ENCODE measurements at regions not wholly inside any gene's neighbourhood (a gene's known extent, or its start where the extent isn't known, plus 50 kb on each side); places are given as distances from the start of the nearest gene placed in this dataset.
A peak's percentile ranks its signal among the peaks of the same experiment; 100 is the strongest.

DNA sequence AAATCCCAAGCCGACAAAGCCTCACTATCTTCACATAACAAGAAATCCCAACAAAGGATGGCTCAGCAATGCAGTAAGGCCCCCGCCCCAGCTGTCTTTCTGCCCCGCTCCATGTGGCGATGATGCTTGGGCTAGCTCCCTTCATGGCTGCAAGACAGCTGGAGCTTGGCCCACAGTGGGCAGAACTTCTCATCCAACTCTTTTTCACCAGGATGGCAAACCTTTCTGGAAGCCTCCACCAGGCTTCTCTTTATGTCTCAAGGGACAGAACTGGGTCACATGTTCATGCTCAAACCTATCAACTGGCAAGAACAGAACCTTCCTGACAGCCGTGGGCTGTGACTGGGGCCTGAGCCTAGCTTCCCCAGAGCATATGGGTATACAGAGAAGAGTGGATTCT, 260.5 kb upstream of the MKLN1 start:
- H3K4me3 ChIP-seq (ENCODE audit: low read depth, low read length): no peak overlapping the region
- TF ChIP-seq, protein P1, sequence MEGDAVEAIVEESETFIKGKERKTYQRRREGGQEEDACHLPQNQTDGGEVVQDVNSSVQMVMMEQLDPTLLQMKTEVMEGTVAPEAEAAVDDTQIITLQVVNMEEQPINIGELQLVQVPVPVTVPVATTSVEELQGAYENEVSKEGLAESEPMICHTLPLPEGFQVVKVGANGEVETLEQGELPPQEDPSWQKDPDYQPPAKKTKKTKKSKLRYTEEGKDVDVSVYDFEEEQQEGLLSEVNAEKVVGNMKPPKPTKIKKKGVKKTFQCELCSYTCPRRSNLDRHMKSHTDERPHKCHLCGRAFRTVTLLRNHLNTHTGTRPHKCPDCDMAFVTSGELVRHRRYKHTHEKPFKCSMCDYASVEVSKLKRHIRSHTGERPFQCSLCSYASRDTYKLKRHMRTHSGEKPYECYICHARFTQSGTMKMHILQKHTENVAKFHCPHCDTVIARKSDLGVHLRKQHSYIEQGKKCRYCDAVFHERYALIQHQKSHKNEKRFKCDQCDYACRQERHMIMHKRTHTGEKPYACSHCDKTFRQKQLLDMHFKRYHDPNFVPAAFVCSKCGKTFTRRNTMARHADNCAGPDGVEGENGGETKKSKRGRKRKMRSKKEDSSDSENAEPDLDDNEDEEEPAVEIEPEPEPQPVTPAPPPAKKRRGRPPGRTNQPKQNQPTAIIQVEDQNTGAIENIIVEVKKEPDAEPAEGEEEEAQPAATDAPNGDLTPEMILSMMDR (IDR thresholded peaks at IDR 0.05; ENCODE audit: borderline replicate concordance, insufficient read depth, low read depth, low read length): no peak

DNA sequence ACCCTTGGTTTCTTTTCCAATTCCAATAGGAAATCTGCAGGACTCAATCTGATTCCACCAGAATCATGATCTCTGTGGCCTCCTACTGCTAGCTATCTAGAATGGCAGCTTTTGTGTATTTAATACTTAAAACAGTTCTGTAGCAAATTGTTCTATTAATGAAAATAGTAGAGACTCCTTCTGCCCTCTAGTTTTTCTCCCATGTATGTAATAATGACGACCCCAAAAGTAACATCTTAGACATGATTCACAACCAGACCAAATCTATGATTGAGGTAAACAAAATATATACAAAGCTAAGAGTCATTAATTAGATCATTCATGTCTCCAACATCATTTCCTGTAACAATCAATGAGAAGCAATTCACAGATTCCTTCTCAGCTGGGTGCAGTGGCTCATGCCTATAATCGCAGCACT, 259.1 kb upstream of the MKLN1 start:
- H3K4me3 ChIP-seq (ENCODE audit: low read depth, low read length): no peak overlapping the region
- TF ChIP-seq, protein P1 (IDR thresholded peaks at IDR 0.05; ENCODE audit: borderline replicate concordance, insufficient read depth, low read depth, low read length): no peak

DNA sequence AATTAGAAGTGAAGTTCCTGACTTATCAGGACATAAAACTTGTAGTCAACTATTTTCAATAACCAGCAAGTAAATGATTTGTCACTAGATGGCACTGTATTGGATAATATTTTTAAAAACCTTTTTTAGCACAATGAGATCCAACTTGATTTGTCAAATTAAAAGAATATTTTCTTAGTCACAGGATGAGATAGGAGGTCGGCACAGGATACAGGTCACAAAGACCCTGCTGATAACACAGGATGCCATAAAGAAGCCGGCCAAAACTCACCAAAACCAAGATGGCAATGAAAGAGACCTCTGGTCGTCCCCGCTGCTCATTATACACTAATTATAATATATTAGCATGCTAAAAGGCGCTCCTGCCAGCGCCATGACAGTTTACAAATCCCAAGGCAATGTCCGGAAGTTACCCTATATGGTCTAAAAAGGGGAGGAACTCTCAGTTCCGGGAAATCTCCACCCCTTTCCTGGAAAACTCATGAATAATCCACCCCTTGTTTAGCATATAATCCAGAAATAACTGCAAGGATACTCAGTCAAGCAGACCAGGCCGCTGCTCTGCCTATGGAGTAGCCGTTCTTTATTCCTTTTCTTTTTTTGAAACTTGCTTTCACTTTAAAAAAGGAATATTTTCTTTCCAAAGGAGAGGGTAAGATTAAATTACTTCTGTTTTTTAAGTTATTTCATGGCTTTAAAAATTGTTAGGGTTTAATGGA, 255.7 kb upstream of the MKLN1 start:
- H3K4me3 ChIP-seq (ENCODE audit: low read depth, low read length): no peak overlapping the region
- TF ChIP-seq, protein P1 (IDR thresholded peaks at IDR 0.05; ENCODE audit: borderline replicate concordance, insufficient read depth, low read depth, low read length): 0 out of 2 replicates have a peak, but pooled peaks have one; percentile 9

DNA sequence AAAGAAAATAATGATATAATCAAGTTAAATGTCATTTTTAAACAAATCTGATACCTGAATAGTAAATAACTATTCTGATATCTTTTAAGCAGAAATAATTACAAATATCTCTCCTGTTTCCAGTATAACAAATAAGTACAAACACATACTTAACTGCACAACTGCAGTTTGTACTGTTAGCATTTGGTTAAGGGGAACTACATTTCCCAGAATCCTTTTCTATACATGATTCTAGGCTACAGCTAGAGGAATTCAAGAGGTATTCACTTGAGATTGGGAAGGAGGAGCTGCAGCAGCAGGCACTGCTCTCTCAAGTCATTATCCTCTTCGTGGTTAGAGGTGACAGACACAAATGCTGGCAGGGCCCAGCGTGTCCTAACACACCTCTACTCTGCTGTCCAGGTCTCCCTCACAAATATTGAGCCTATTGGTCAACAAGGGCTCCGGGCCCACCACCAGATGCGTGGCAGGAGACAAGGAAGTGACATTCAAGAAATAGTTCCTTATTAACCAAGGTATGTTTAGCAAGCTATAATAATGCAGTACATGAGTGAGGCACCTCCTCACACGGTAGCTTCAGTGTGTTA, 255.1 kb upstream of the MKLN1 start:
- TF ChIP-seq, protein P1 (IDR thresholded peaks at IDR 0.05; ENCODE audit: borderline replicate concordance, insufficient read depth, low read depth, low read length): no peak
- no peak overlapping the region for H3K4me3 ChIP-seq (ENCODE audit: low read depth, low read length)

DNA sequence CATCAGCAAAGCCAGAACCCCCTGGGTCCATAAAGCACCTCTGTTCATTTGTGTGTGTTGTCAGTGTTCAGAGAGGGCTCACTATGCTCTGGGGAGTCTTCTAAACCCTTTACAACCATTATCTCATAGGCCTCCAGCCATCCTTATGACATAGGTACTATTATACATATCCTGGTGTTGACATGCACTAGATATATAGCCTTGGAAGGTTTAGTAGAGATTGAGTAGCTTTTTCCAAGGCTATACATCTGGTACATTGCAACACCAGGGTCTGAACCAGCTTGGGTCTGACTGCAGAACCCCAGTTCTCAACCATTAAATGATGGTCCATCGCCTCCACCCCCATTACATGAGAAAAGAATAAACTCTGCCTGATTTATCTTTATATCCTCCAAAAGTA, 253.6 kb upstream of the MKLN1 start:
- H3K4me3 ChIP-seq (ENCODE audit: low read depth, low read length): no peak overlapping the region
- TF ChIP-seq, protein P1 (IDR thresholded peaks at IDR 0.05; ENCODE audit: borderline replicate concordance, insufficient read depth, low read depth, low read length): no peak

DNA sequence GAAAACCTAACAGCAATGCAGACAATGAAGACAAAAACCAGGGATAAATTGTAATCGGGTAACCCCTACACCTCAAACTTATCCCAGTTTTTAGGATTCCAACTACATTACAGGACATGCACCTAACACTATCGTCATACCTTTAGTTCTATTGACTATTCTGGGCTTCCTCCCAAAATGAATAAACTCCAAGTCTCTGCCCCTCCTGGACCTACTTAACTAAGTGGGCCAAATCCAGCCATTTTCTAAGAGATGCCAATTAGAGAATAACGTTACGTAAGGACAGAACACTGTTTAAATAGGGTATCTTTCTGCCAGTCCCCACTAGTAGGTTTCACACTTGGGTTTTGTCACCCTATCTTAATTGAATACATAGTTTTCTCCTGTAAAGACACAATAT, 253.1 kb upstream of the MKLN1 start:
- TF ChIP-seq, protein P1 (IDR thresholded peaks at IDR 0.05; ENCODE audit: borderline replicate concordance, insufficient read depth, low read depth, low read length): no peak
- no peak overlapping the region for H3K4me3 ChIP-seq (ENCODE audit: low read depth, low read length)

DNA sequence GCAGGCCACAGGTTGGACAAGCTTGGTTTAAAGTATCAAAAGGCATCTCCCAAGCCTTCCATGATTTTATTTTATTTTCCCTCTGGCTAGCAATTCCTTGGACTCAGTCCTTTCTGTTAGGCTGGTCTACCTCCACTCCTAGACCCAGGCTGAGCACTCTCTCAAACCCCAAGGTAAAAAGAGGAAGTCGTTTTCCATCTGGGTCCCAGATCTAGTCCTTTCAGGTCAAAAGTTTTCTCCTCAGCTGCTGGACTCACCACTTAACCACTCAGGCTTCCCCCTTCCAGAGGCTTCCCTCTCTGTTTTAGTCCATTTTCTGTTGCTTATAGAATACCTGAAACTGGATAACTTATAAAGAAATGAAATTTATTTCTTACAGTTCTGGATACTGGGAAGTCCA, 252.3 kb upstream of the MKLN1 start:
- TF ChIP-seq, protein P1 (IDR thresholded peaks at IDR 0.05; ENCODE audit: borderline replicate concordance, insufficient read depth, low read depth, low read length): no peak

More for the DNA sequence above, 252.3 kb upstream of the MKLN1 start:
- no peak overlapping the region for H3K4me3 ChIP-seq (ENCODE audit: low read depth, low read length)
